Upper lobe of left lung (tissue), 4 donors: ENCODE measurements at regions not wholly inside any gene's neighbourhood (a gene's known extent, or its start where the extent isn't known, plus 50 kb on each side); places are given as distances from the start of the nearest gene placed in this dataset.

Experiments used
- EP300 ChIP-seq, 4 donors: sonication (generic); formaldehyde crosslinking; IDR thresholded peaks; one replicate each; pipeline ENCODE4 v1.5.1; 2017; ENCODE audit warnings: antibody characterized with exemption in 4 of 4, control low read depth in 2 of 4
- POLR2A ChIP-seq, 4 donors: fragments of 450-650 bp; IDR thresholded peaks; one replicate each; pipeline ENCODE4 v1.5.1; 2016 to 2017; ENCODE audit warnings: antibody characterized with exemption in 4 of 4, mild to moderate bottlenecking in 2 of 4
- TF ChIP-seq, protein P1 (sequence below), 6 experiments: fragments of 450-650 bp in 4 of 6; fragments of 200-600 bp in 2 of 6; sonication (generic) in 2 of 6; IDR thresholded peaks; one replicate each; pipeline ENCODE4 v1.5.1; 2016 to 2019; ENCODE audit warnings: antibody characterized with exemption in 6 of 6

DNA sequence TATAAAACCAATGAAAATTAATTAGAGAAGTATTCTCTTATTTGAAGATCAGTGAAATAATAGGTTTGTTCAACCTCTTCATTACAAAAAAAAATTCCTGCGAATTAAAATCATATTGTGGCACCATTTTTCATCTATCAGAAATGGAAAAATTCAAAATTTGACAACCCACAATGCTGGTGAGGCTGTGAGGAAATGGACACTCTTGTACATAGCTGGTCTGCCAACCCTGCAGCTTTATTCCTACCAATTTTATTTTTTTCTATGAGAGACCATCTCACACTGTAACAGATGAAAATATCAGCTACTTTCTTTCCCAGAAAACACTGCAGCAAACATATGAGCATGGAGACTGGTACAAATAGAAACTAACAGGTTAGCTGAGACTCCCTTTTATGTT is 208.8 kb upstream of the SEMA3E start:
- TF ChIP-seq, protein P1, sequence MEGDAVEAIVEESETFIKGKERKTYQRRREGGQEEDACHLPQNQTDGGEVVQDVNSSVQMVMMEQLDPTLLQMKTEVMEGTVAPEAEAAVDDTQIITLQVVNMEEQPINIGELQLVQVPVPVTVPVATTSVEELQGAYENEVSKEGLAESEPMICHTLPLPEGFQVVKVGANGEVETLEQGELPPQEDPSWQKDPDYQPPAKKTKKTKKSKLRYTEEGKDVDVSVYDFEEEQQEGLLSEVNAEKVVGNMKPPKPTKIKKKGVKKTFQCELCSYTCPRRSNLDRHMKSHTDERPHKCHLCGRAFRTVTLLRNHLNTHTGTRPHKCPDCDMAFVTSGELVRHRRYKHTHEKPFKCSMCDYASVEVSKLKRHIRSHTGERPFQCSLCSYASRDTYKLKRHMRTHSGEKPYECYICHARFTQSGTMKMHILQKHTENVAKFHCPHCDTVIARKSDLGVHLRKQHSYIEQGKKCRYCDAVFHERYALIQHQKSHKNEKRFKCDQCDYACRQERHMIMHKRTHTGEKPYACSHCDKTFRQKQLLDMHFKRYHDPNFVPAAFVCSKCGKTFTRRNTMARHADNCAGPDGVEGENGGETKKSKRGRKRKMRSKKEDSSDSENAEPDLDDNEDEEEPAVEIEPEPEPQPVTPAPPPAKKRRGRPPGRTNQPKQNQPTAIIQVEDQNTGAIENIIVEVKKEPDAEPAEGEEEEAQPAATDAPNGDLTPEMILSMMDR (IDR thresholded peaks at IDR 0.05), result no peak
- TF ChIP-seq POLR2A (IDR thresholded peaks at IDR 0.05), result no peak
- no peak for TF ChIP-seq EP300 (IDR thresholded peaks at IDR 0.05)
